SU-DHL-6 (cell line): ENCODE measurements at regions not wholly inside any gene's neighbourhood (a gene's known extent, or its start where the extent isn't known, plus 50 kb on each side); places are given as distances from the start of the nearest gene placed in this dataset.

Source experiments
- H2AFZ ChIP-seq: fragments of 200-600 bp; sonication (generic); 2 replicates; pipeline ENCODE4 v1.6.1; 2014; ENCODE audit warnings: low read depth, mild to moderate bottlenecking, moderate library complexity, mixed read lengths, antibody characterized with exemption, low read length; ENCODE audit not compliant: severe bottlenecking
- H3F3A ChIP-seq: fragments of 200-600 bp; shearing (Covaris generic); 2 replicates; pipeline ENCODE4 v1.6.0; 2016; ENCODE audit warnings: antibody characterized with exemption, mild to moderate bottlenecking; ENCODE audit not compliant: insufficient read depth
- H3K27ac ChIP-seq: fragments of 200-600 bp; sonication (generic); 2 replicates; pipeline ENCODE4 v1.5.1; 2016; ENCODE audit warnings: low read depth, mild to moderate bottlenecking, low read length, moderate library complexity, mixed read lengths
- H3K27me3 ChIP-seq: fragments of 200-600 bp; sonication (generic), shearing (Covaris generic); 2 replicates; pipeline ENCODE4 v1.6.0; 2014; ENCODE audit warnings: mild to moderate bottlenecking, low read length
- H3K36me3 ChIP-seq: fragments of 200-600 bp; sonication (generic); 2 replicates; pipeline ENCODE4 v1.6.1; 2014; ENCODE audit warnings: mild to moderate bottlenecking, low read length, mixed read lengths
- H3K4me2 ChIP-seq: fragments of 300-600, 200-600 bp; shearing (Covaris generic), sonication (generic); 2 replicates; pipeline ENCODE4 v1.6.0; 2014; ENCODE audit warnings: low read length, low read depth, mild to moderate bottlenecking; ENCODE audit not compliant: poor library complexity, severe bottlenecking
- H3K4me3 ChIP-seq: fragments of 200-600 bp; sonication (generic); 2 replicates; pipeline ENCODE4 v1.5.1; 2014; ENCODE audit warnings: antibody characterized with exemption, low read length, mild to moderate bottlenecking, mixed read lengths; ENCODE audit not compliant: insufficient read depth, poor library complexity, severe bottlenecking
- H3K79me2 ChIP-seq: fragments of 200-600 bp; sonication (generic); 2 replicates; pipeline ENCODE4 v1.6.1; 2014; ENCODE audit warnings: mild to moderate bottlenecking, low read length, moderate library complexity; ENCODE audit not compliant: insufficient read depth
- H3K9ac ChIP-seq: fragments of 200-600 bp; sonication (generic); 2 replicates; pipeline ENCODE4 v1.7.0; 2014; ENCODE audit warnings: mild to moderate bottlenecking, low read length
- H3K9me2 ChIP-seq: fragments of 200-600 bp; sonication (generic); replicated peaks from 2 replicates; pipeline ENCODE4 v1.6.1; 2014; ENCODE audit warnings: low read length; ENCODE audit not compliant: insufficient read depth
- H3K9me3 ChIP-seq: fragments of 200-600 bp; sonication (generic); 2 replicates; pipeline ENCODE4 v1.6.1; 2014; ENCODE audit warnings: low read length, mixed read lengths; ENCODE audit not compliant: insufficient read depth
- H4K20me1 ChIP-seq: fragments of 200-600 bp; sonication (generic); 2 replicates; pipeline ENCODE4 v1.6.1; 2014; ENCODE audit warnings: low read depth, mild to moderate bottlenecking, antibody characterized with exemption, low read length, moderate library complexity, mixed read lengths
- CTCF ChIP-seq: fragments of 200-600 bp; sonication (generic); IDR thresholded peaks from one replicate; pipeline ENCODE4 v1.5.1; 2017; ENCODE audit warnings: antibody characterized with exemption, mild to moderate bottlenecking, low read length, moderate library complexity; ENCODE audit not compliant: insufficient read depth, poor library complexity, severe bottlenecking
- EZH2phosphoT487 ChIP-seq: fragments of 200-600 bp; sonication (generic), shearing (Covaris generic); conservative IDR thresholded peaks from 2 replicates; pipeline ENCODE4 v1.6.1; 2018; ENCODE audit warnings: mild to moderate bottlenecking, antibody characterized with exemption, low read length, moderate library complexity, mixed read lengths

- H3K27me3 ChIP-seq, result no peaks in the 10 kb centered on the region
- no peak overlapping the region for H3K4me3 ChIP-seq
- no peak overlapping the region for H3K27ac ChIP-seq
- no peaks in the 10 kb centered on the region for H3F3A ChIP-seq
- H3K79me2 ChIP-seq, result no peaks in the 10 kb centered on the region
- H3K9ac ChIP-seq, result no peak overlapping the region
- TF ChIP-seq CTCF (no peak), EZH2phosphoT487 (no peak)
- H3K36me3 ChIP-seq, result no peaks in the 10 kb centered on the region
- no peaks in the 10 kb centered on the region for H4K20me1 ChIP-seq
- H3K9me3 ChIP-seq, result no peaks in the 10 kb centered on the region
- H2AFZ ChIP-seq, result no peak overlapping the region
- no peaks in the 10 kb centered on the region for H3K9me2 ChIP-seq
- H3K4me2 ChIP-seq, result no peak overlapping the region
These were observed 79.5 kb upstream of the ATXN1 start for GRCh38 chr6:16840725-16841124.

DNA sequence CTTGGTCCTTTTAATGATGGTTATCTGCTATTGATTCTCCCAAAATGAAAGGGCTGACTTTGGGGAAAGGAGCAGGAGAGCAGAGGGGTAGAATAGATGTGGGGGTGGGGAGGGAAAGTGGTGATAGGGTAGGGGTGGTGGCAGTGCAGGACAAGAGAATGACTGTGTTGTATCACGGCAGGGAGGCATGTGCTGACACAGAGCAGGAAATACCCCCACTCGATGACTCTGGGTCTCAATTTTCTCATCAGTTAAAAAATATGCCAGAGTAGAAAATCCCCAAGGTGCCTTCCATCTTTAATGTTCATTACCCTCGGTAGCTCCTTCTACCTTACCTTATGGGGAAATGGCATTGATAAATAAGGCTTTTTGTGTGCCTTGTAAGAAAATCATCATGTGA is 79.0 kb upstream of the ATXN1 start:
- Histone ChIP-seq H3K4me3 (no peak overlapping the region), H3K9ac (no peak overlapping the region), H3K4me2 (no peak overlapping the region), H3K9me3 (no peaks in the 10 kb centered on the region), H3K79me2 (no peaks in the 10 kb centered on the region), H2AFZ (no peak overlapping the region), H4K20me1 (no peaks in the 10 kb centered on the region), H3K27ac (no peak overlapping the region), H3K36me3 (no peaks in the 10 kb centered on the region), H3K9me2 (no peaks in the 10 kb centered on the region), H3F3A (no peaks in the 10 kb centered on the region), H3K27me3 (no peaks in the 10 kb centered on the region)
- TF ChIP-seq EZH2phosphoT487 (no peak), CTCF (no peak)

- H3K27me3 ChIP-seq, result no peaks in the 10 kb centered on the region
- H3K4me2 ChIP-seq, result no peak overlapping the region
- no peak overlapping the region for H2AFZ ChIP-seq
- no peaks in the 10 kb centered on the region for H4K20me1 ChIP-seq
- H3K36me3 ChIP-seq, result no peaks in the 10 kb centered on the region
- no peak overlapping the region for H3K4me3 ChIP-seq
- no peaks in the 10 kb centered on the region for H3K9me3 ChIP-seq
- no peaks in the 10 kb centered on the region for H3K9me2 ChIP-seq
- H3F3A ChIP-seq, result no peaks in the 10 kb centered on the region
- H3K9ac ChIP-seq, result no peak overlapping the region
- H3K27ac ChIP-seq, result no peak overlapping the region
- TF ChIP-seq CTCF, result no peak
- no peak for TF ChIP-seq EZH2phosphoT487
- no peaks in the 10 kb centered on the region for H3K79me2 ChIP-seq
These were observed 78.4 kb upstream of the ATXN1 start for GRCh38 chr6:16839631-16840179.
